Upper lobe of left lung (tissue), 4 donors: ENCODE measurements at regions not wholly inside any gene's neighbourhood (a gene's known extent, or its start where the extent isn't known, plus 50 kb on each side); places are given as distances from the start of the nearest gene placed in this dataset.

Experiments
- CTCF ChIP-seq, 6 experiments: fragments of 450-650 bp in 4 of 6; fragments of 200-600 bp in 2 of 6; sonication (generic) in 2 of 6; IDR thresholded peaks; one replicate each; pipeline ENCODE4 v1.5.1; 2016 to 2019; ENCODE audit warnings: antibody characterized with exemption in 6 of 6
- POLR2A ChIP-seq, 4 donors: fragments of 450-650 bp; IDR thresholded peaks; one replicate each; pipeline ENCODE4 v1.5.1; 2016 to 2017; ENCODE audit warnings: antibody characterized with exemption in 4 of 4, mild to moderate bottlenecking in 2 of 4
- POLR2AphosphoS5 ChIP-seq, 2 donors: sonication (generic); formaldehyde crosslinking; IDR thresholded peaks; one replicate each; pipeline ENCODE4 v1.5.1; 2017; ENCODE audit warnings: antibody characterized with exemption in 2 of 2

GRCh38 chr4:131499141-131499873 lies 1649.8 kb upstream of the PCDH10 start:
- TF ChIP-seq CTCF (IDR thresholded peaks at IDR 0.05): no peak
- no peak for TF ChIP-seq POLR2AphosphoS5 (IDR thresholded peaks at IDR 0.05)
- TF ChIP-seq POLR2A (IDR thresholded peaks at IDR 0.05): no peak
